NCI-H460 (cell line): ENCODE measurements at regions not wholly inside any gene's neighbourhood (a gene's known extent, or its start where the extent isn't known, plus 50 kb on each side); places are given as distances from the start of the nearest gene placed in this dataset.

ENCODE experiments used
- DNase-seq: peaks from one replicate; pipeline ENCODE4 v3.0.0-alpha.2; 2016; ENCODE audit warnings: low read depth; ENCODE audit errors: extremely low read depth
- small RNA-seq, 2 experiments: library from RNA; depleted of rRNA; stranded (forward); fragments of <200 nt; gene quantifications; one replicate each; pipeline ENCODE3, GENCODE V24; 2014

DNA sequence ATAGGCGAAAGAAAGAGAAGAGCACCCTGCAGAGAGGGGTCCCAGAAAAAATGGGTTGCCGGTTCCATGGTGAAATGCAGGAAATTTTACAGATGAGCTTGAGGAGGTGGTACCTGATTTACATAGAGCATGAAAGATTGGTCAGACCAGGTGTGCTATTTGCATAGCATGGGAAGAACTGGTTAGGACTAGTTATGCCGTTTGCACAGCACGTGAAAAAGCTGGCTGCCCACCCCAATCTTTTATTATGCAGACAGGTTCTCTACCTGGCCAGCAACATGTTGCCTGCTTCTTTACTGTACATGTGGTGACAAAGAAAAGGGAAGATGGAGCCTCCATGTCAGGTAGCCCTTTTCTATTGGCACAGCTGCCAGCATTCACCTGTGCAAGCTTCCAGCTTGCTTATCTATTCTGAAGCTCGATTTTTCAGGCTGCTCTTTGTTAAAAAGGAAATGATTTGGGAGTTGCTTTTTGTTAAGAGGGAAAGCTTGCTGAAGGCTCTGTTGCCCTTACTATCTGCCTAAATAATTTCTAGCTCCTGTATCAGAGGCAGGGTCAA, 62.9 kb upstream of the ELK3 start:
- no peak for DNase-seq

GRCh38 chr12:96132819-96133218, 61.4 kb upstream of the ELK3 start:
- no peak for DNase-seq

GRCh38 chr12:96134200-96134599, 60.0 kb upstream of the ELK3 start:
- no peak for DNase-seq

DNA sequence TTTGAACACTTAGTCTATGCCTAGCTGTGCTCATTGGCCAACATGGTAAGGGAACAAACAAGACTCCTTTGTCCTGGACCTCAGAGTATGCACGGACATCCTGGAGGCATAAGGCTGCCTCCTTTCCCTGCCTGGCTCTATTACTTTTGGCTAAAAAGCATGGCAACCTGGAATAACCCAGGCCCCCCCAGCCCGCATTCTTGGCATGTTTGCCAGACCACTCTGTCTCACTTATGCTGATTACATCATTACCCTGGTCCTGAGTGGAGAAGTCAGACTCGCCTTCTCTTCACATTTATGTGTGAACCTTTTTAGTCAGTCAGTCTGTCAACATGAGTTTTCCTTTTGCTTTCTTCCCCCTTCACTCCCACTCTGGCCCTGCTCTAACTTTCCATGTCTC, 58.0 kb upstream of the ELK3 start:
- peak; percentile 19 for DNase-seq

DNA sequence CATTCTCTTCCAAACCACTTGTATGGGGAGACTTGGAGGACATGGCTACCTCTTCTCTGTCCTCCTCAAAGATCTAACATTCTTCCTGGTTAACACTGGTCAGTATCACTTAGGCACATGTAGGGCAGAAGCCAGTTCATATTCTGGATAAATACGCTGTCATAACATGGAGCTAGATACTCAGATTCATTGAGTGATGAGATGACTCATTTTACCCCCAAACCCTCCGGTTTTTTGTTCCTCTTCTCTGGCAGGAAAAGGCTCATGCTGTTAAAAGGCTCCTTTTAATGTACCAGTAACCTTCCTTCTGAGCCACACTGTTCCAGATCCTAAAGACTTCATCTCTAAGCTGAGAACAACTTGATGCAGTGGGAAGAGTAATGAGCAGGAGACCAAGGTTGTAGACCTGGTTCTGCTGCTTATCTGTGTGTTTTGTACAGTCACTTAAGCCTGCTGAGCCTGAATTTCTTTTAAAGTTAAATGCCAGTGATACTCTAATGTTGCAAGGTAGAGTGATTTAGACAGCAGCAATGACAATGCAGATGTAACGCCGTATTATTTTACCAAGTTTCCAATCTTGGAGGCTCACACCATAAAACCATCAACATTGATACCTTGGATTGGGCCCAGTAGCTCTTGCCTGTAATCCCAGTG, 57.3 kb upstream of the ELK3 start:
- DNase-seq: no peak

DNA sequence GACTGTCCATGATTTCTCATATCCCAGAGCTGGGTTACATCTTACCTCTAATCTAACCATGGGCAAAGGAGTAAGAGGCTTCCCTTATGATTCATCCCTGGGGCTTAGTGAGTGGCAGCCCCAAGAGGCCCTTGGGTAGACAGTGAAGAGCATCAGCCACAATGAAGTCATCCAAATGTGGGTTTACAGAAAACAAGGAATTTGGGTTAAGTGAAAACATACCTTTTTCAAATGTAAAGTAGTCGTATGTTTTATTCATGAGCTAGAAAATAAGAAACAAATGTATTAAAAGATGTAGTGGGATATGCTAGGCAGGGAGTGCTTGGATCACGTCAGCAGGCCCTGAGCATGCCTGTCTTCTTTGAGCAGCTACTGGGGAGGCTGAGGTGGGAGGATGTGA, 54.0 kb upstream of the ELK3 start:
- no peak for DNase-seq

- DNase-seq: no peak
Observed at GRCh38 chr12:96141216-96141912, 52.8 kb upstream of the ELK3 start.

- DNase-seq: no peak
Observed at GRCh38 chr12:96143392-96143791, 50.8 kb upstream of the ELK3 start.

DNA sequence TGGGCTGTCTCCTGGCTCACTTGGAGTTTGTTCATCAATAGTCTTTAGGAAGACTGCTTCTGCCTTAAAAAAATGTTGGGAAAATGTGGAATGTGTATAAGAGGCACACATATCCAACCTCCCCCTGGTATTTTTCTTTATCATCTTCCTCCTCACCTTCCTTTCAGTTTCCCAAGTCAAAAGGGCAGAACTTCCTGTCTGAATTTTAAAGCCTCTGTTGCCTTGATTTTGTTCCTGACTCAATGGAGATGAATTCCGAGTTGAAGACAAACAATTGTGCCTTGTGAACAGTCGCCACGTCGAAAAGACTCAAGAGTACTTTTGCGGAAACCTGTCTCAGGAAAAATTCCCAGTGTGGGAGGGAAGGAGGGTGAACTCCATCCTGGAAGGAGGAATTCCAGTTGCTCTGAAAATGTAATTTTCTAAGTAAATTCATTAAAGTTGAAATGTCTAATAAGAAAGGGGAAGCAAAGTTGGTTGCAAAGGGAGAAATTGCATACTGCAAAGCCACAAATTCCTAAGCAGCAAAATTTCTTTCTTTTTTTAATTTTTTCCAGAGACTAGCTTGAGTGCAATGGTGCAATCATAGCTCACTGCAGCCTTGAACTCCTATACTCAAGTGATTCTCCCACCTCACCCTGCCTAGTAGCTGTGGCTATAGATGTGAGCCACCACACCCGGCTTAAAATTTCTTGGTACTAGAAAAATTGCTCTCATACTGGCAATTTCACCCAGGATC, 50.2 kb upstream of the ELK3 start:
- no peak for DNase-seq

Small RNAs in the stretch of these regions (small RNA-seq; reads per million reads assigned to genes)
- gene RN7SL88P: 0 reads per million in 2 experiments
